Gastroesophageal sphincter (tissue), 3 donors: ENCODE measurements at regions not wholly inside any gene's neighbourhood (a gene's known extent, or its start where the extent isn't known, plus 50 kb on each side); places are given as distances from the start of the nearest gene placed in this dataset.

Experiments
- CTCF ChIP-seq, 4 experiments: fragments of 200-600 bp in 2 of 4; fragments of 450-650 bp in 2 of 4; sonication (generic) in 1 of 4; IDR thresholded peaks; one replicate each; pipeline ENCODE4 v1.5.1; 2017 to 2019; ENCODE audit warnings: antibody characterized with exemption in 4 of 4, mild to moderate bottlenecking in 2 of 4, moderate library complexity in 2 of 4
- POLR2AphosphoS5 ChIP-seq: sonication (generic); formaldehyde crosslinking; IDR thresholded peaks from one replicate; pipeline ENCODE4 v1.6.1; 2017; ENCODE audit warnings: antibody characterized with exemption

GRCh38 chr13:54492995-54493394 is 1464.4 kb downstream of the OLFM4 start:
- TF ChIP-seq CTCF (IDR thresholded peaks at IDR 0.05) = no peak
- TF ChIP-seq POLR2AphosphoS5 = no peak
